Pons (tissue), 1 donor: ENCODE measurements at regions not wholly inside any gene's neighbourhood (a gene's known extent, or its start where the extent isn't known, plus 50 kb on each side); places are given as distances from the start of the nearest gene placed in this dataset.

Experiments used
- DNase-seq: peaks from one replicate; pipeline ENCODE4 v3.0.0-alpha.2; 2016; ENCODE audit warnings: low spot score

GRCh38 chr7:94054130-94054529, 50.0 kb upstream of the BET1 start:
- no peak for DNase-seq

- no peak for DNase-seq
These were observed 51.8 kb upstream of the BET1 start for GRCh38 chr7:94055963-94056362.

GRCh38 chr7:94056796-94057207, 52.6 kb upstream of the BET1 start:
- no peak for DNase-seq

- DNase-seq: no peak
These were observed 53.8 kb upstream of the BET1 start for GRCh38 chr7:94057955-94058354.

- DNase-seq: no peak
These were observed 55.6 kb upstream of the BET1 start for GRCh38 chr7:94059746-94060145.

GRCh38 chr7:94060752-94061151, 56.6 kb upstream of the BET1 start:
- no peak for DNase-seq

- no peak for DNase-seq
These were observed 57.2 kb upstream of the BET1 start for GRCh38 chr7:94061326-94061725.

- no peak for DNase-seq
These were observed 58.2 kb upstream of the BET1 start for GRCh38 chr7:94062372-94062771.

GRCh38 chr7:94064541-94065191, 60.5 kb upstream of the BET1 start:
- DNase-seq: no peak

- no peak for DNase-seq
These were observed 62.9 kb upstream of the BET1 start for GRCh38 chr7:94067047-94067446.

GRCh38 chr7:94067506-94067905, 63.4 kb upstream of the BET1 start:
- DNase-seq: no peak

GRCh38 chr7:94069162-94069739, 65.1 kb upstream of the BET1 start:
- no peak for DNase-seq

GRCh38 chr7:94080551-94080950, 76.4 kb upstream of the BET1 start:
- no peak for DNase-seq

GRCh38 chr7:94082126-94082525, 78.0 kb upstream of the BET1 start:
- DNase-seq: no peak

GRCh38 chr7:94087664-94088352, 83.7 kb upstream of the BET1 start:
- DNase-seq: peak; percentile 62

- DNase-seq: peak; percentile 2
These were observed 84.4 kb upstream of the BET1 start for GRCh38 chr7:94088560-94088959.

GRCh38 chr7:94089806-94090205, 85.7 kb upstream of the BET1 start:
- no peak for DNase-seq

GRCh38 chr7:94092980-94093379, 88.8 kb upstream of the BET1 start:
- DNase-seq: no peak

- no peak for DNase-seq
These were observed 90.1 kb upstream of the BET1 start for GRCh38 chr7:94094298-94094697.

GRCh38 chr7:94095316-94096009, 91.3 kb upstream of the BET1 start:
- no peak for DNase-seq

GRCh38 chr7:94099679-94100078, 95.5 kb upstream of the BET1 start:
- DNase-seq: no peak

- DNase-seq: no peak
These were observed 96.7 kb upstream of the BET1 start for GRCh38 chr7:94100723-94101345.

- DNase-seq: no peak
These were observed 100.1 kb upstream of the BET1 start for GRCh38 chr7:94104301-94104700.
